Immature natural killer cell (primary cell): ENCODE measurements at regions not wholly inside any gene's neighbourhood (a gene's known extent, or its start where the extent isn't known, plus 50 kb on each side); places are given as distances from the start of the nearest gene placed in this dataset.
"Not testable (repeated sequence)": the region's sequence is repeated elsewhere in the genome, so short reads cannot be mapped to it uniquely, and the experiment has no call there.

Experiments used
- DNase-seq, 3 donors: peaks; one replicate each; pipeline ENCODE4 v3.0.0; 2022; ENCODE audit warnings: mixed read lengths in 1 of 3
- H3K27ac Mint-ChIP-seq, 6 donors: one replicate each; pipeline ENCODE4 v1.8.0; 2020; ENCODE audit warnings: mixed read lengths in 6 of 6, mild to moderate bottlenecking in 5 of 6, inconsistent platforms in 4 of 6, moderate library complexity in 3 of 6
- H3K27me3 Mint-ChIP-seq, 3 donors: one replicate each; pipeline ENCODE4 v1.8.0; 2020 to 2021; ENCODE audit warnings: low read depth in 3 of 3, mild to moderate bottlenecking in 3 of 3, mixed read lengths in 3 of 3, moderate library complexity in 3 of 3, inconsistent platforms in 1 of 3
- H3K36me3 Mint-ChIP-seq, 3 donors: one replicate each; pipeline ENCODE4 v1.8.0; 2020; ENCODE audit warnings: mixed read lengths in 3 of 3, inconsistent platforms in 2 of 3, mild to moderate bottlenecking in 2 of 3
- H3K4me1 Mint-ChIP-seq, 2 donors: one replicate each; pipeline ENCODE4 v1.8.0; 2020; ENCODE audit warnings: inconsistent platforms in 2 of 2, mild to moderate bottlenecking in 2 of 2, mixed read lengths in 2 of 2, moderate library complexity in 1 of 2
- H3K4me3 Mint-ChIP-seq, 5 donors: one replicate each; pipeline ENCODE4 v1.8.0; 2020; ENCODE audit warnings: mild to moderate bottlenecking in 5 of 5, mixed read lengths in 5 of 5, inconsistent platforms in 3 of 5, moderate library complexity in 3 of 5
- H3K9me3 Mint-ChIP-seq, 6 donors: one replicate each; pipeline ENCODE4 v1.8.0; 2020; ENCODE audit warnings: mild to moderate bottlenecking in 6 of 6, mixed read lengths in 6 of 6, inconsistent platforms in 4 of 6, moderate library complexity in 3 of 6

- peak overlapping the region in 1 of 5 donors; percentile 30 for H3K4me3 Mint-ChIP-seq
- H3K9me3 Mint-ChIP-seq: peaks cover 9 to 43% (median 36%) of the 10 kb centered on the region in 6 donors
- H3K27ac Mint-ChIP-seq: no peak overlapping the region
- H3K4me1 Mint-ChIP-seq: peaks cover 0 to 1% of the 10 kb centered on the region in 2 donors
- H3K27me3 Mint-ChIP-seq: peaks cover 0 to 2% (median 1%) of the 10 kb centered on the region in 3 donors
- H3K36me3 Mint-ChIP-seq: peaks cover 0 to 6% (median 4%) of the 10 kb centered on the region in 3 donors
- DNase-seq: no peak
Observed at GRCh38 chr16:35754391-35755369, 2295.3 kb downstream of the TP53TG3F start.

DNA sequence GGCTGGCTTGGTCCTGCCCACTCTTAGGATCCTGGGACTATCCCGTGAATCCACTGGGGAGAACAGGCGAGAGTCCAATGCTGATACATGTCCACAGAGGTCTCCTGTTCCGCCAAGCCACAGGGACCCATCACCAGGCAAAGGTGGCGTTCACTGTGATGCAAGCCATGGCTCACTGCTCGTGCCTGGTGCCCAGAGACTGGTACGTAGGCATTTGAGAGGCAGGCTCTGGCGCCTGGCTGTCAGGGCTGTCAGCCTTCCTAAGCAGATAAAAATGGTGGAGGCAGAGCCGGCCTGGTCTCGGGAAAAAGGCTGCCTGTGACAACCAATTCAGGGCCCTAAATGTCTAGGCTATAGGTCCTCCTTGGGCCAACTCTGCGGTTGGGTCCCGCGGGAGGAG is 2329.0 kb downstream of the TP53TG3F start:
- H3K36me3 Mint-ChIP-seq: peaks cover 0 to 9% (median 6%) of the 10 kb centered on the region in 3 donors
- H3K4me3 Mint-ChIP-seq: no peak overlapping the region
- H3K9me3 Mint-ChIP-seq: peaks cover 34 to 86% (median 70%) of the 10 kb centered on the region in 6 donors
- DNase-seq: no peak
- H3K27ac Mint-ChIP-seq: no peak overlapping the region
- H3K27me3 Mint-ChIP-seq: no peaks in the 10 kb centered on the region
- no peaks in the 10 kb centered on the region for H3K4me1 Mint-ChIP-seq

- H3K36me3 Mint-ChIP-seq: peaks cover 0 to 8% (median 7%) of the 10 kb centered on the region in 3 donors
- no peaks in the 10 kb centered on the region for H3K27me3 Mint-ChIP-seq
- H3K4me3 Mint-ChIP-seq: no peak overlapping the region
- no peak for DNase-seq
- no peak overlapping the region for H3K27ac Mint-ChIP-seq
- H3K4me1 Mint-ChIP-seq: peaks cover 0 to 6% of the 10 kb centered on the region in 2 donors
- H3K9me3 Mint-ChIP-seq: peaks cover 24 to 81% (median 63%) of the 10 kb centered on the region in 6 donors
Observed at GRCh38 chr16:35792516-35793285, 2333.3 kb downstream of the TP53TG3F start.

- H3K27me3 Mint-ChIP-seq: no peaks in the 10 kb centered on the region
- H3K9me3 Mint-ChIP-seq: peaks cover 24 to 82% (median 60%) of the 10 kb centered on the region in 6 donors
- H3K27ac Mint-ChIP-seq: no peak overlapping the region
- H3K4me3 Mint-ChIP-seq: no peak overlapping the region
- H3K36me3 Mint-ChIP-seq: peaks cover 0 to 8% (median 7%) of the 10 kb centered on the region in 3 donors
- H3K4me1 Mint-ChIP-seq: peaks cover 0 to 6% of the 10 kb centered on the region in 2 donors
- no peak for DNase-seq
Observed at GRCh38 chr16:35793601-35794000, 2334.2 kb downstream of the TP53TG3F start.

DNA sequence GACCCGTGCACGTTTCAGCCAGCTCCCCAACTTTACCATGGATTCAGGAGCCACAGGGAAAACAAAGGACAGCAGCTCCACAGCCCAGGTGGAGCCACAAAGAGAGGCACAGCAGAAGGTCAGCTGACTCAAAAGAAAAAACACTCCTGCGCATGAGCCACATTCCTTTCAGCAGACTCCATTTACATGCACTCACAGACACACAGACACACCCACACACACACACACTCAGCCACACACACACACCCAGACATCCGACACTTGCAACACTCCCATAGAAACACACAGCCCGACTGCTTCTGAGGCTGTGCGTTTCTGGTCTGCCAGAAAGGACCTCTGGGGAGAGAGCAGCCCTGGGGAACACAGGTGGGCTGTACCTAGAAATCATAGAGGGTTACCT is 2335.5 kb downstream of the TP53TG3F start:
- Mint-ChIP-seq H3K36me3 (peaks cover 0 to 8% (median 3%) of the 10 kb centered on the region in 3 donors), H3K4me3 (no peak overlapping the region), H3K9me3 (peaks cover 23 to 80% (median 53%) of the 10 kb centered on the region in 6 donors), H3K27me3 (no peaks in the 10 kb centered on the region), H3K4me1 (peaks cover 0 to 6% of the 10 kb centered on the region in 2 donors), H3K27ac (no peak overlapping the region)
- DNase-seq: no peak

GRCh38 chr16:35795361-35796029 is 2336.1 kb downstream of the TP53TG3F start:
- Mint-ChIP-seq H3K4me1 (peaks cover 0 to 6% of the 10 kb centered on the region in 2 donors), H3K36me3 (peaks cover 0 to 8% (median 3%) of the 10 kb centered on the region in 3 donors), H3K27ac (no peak overlapping the region), H3K27me3 (no peaks in the 10 kb centered on the region), H3K9me3 (peaks cover 22 to 84% (median 53%) of the 10 kb centered on the region in 6 donors), H3K4me3 (no peak overlapping the region)
- DNase-seq: no peak

GRCh38 chr16:35797811-35798210 is 2338.4 kb downstream of the TP53TG3F start:
- Mint-ChIP-seq H3K27ac (no peak overlapping the region), H3K36me3 (peaks cover 0 to 5% (median 0%) of the 10 kb centered on the region in 3 donors), H3K4me1 (peaks cover 0 to 6% of the 10 kb centered on the region in 2 donors), H3K9me3 (peaks cover 22 to 79% (median 43%) of the 10 kb centered on the region in 6 donors), H3K4me3 (no peak overlapping the region), H3K27me3 (no peaks in the 10 kb centered on the region)
- no peak for DNase-seq

- Mint-ChIP-seq H3K9me3 (peaks cover 27 to 78% (median 38%) of the 10 kb centered on the region in 6 donors), H3K27me3 (no peaks in the 10 kb centered on the region), H3K4me1 (peaks cover 0 to 6% of the 10 kb centered on the region in 2 donors), H3K4me3 (no peak overlapping the region), H3K36me3 (peaks cover 0 to 5% (median 0%) of the 10 kb centered on the region in 3 donors), H3K27ac (no peak overlapping the region)
- no peak for DNase-seq
Observed at GRCh38 chr16:35798885-35799426, 2339.5 kb downstream of the TP53TG3F start.

GRCh38 chr16:35804465-35804864 is 2345.1 kb downstream of the TP53TG3F start:
- peaks cover 32 to 63% (median 40%) of the 10 kb centered on the region in 6 donors for H3K9me3 Mint-ChIP-seq
- not testable (repeated sequence) for H3K27me3 Mint-ChIP-seq, DNase-seq, H3K27ac Mint-ChIP-seq, H3K36me3 Mint-ChIP-seq, H3K4me3 Mint-ChIP-seq, H3K4me1 Mint-ChIP-seq

DNA sequence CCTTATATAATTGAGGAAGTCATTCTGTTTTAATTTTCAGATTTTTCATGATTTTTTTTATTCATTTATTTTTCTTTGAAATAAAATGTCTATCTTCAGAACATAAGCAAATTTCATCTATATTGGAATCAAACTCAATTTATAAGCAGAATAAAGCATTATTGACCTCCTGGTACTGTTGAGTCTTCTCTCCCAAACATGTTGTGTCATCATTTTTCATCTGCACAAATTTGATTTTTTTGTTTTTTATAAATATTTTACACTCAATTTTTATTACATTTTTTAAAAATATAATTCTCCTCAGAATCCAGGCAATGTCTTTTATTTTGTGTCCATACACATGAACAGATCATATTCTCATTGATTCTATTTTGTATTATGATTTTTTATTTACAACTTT is 2363.9 kb downstream of the TP53TG3F start:
- Mint-ChIP-seq H3K36me3 (no peaks in the 10 kb centered on the region), H3K27me3 (no peaks in the 10 kb centered on the region), H3K4me1 (no peaks in the 10 kb centered on the region), H3K4me3 (no peak overlapping the region), H3K9me3 (peaks cover 9 to 50% (median 35%) of the 10 kb centered on the region in 6 donors), H3K27ac (no peak overlapping the region)
- no peak for DNase-seq

GRCh38 chr16:35841632-35842031 is 2382.2 kb downstream of the TP53TG3F start:
- H3K4me3 Mint-ChIP-seq: no peak overlapping the region

GRCh38 chr16:35862242-35862641 is 2402.8 kb downstream of the TP53TG3F start:
- H3K36me3 Mint-ChIP-seq: peaks cover 0 to 7% (median 4%) of the 10 kb centered on the region in 3 donors
- DNase-seq: no peak
- no peaks in the 10 kb centered on the region for H3K4me1 Mint-ChIP-seq
- H3K9me3 Mint-ChIP-seq: peaks cover 7 to 54% (median 43%) of the 10 kb centered on the region in 6 donors
- H3K27me3 Mint-ChIP-seq: no peaks in the 10 kb centered on the region
- no peak overlapping the region for H3K4me3 Mint-ChIP-seq
- no peak overlapping the region for H3K27ac Mint-ChIP-seq

More at GRCh38 chr16:35841632-35842031, 2382.2 kb downstream of the TP53TG3F start:
- Mint-ChIP-seq H3K27me3 (no peaks in the 10 kb centered on the region), H3K4me1 (no peaks in the 10 kb centered on the region), H3K27ac (no peak overlapping the region), H3K9me3 (peaks cover 25 to 72% (median 46%) of the 10 kb centered on the region in 6 donors), H3K36me3 (peaks cover 0 to 4% (median 0%) of the 10 kb centered on the region in 3 donors)
- no peak for DNase-seq

DNA sequence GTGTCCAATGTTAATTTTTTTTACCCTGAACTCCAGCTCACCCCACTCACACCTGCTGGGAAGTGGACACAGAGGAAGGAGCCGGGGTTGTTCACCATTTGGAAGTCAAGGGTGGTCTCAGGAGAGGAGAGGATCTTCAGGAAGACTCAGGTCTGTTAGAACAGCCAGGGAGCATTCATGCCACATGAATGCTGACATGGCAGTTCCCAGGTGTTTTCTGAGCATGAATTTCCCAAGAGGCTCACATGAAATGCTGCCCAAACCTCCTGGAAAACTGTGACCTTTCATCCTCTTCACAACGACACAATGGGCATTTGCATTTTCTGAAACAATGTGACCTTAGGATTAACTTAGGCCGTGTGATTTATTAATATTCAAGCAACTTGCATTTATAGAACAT is 2409.2 kb downstream of the TP53TG3F start:
- DNase-seq: no peak
- H3K9me3 Mint-ChIP-seq: peaks cover 11 to 84% (median 61%) of the 10 kb centered on the region in 6 donors
- H3K4me1 Mint-ChIP-seq: no peaks in the 10 kb centered on the region
- peaks cover 0 to 6% (median 0%) of the 10 kb centered on the region in 3 donors for H3K27me3 Mint-ChIP-seq
- H3K27ac Mint-ChIP-seq: no peak overlapping the region
- H3K4me3 Mint-ChIP-seq: no peak overlapping the region
- peaks cover 0 to 4% (median 3%) of the 10 kb centered on the region in 3 donors for H3K36me3 Mint-ChIP-seq
